HCT116 (cell line): ENCODE measurements at regions not wholly inside any gene's neighbourhood (a gene's known extent, or its start where the extent isn't known, plus 50 kb on each side); places are given as distances from the start of the nearest gene placed in this dataset.

Experiments
- ATAC-seq: fragments of 200-7000 bp; cut with Tn5 transposase; 2 replicates; pipeline ENCODE4 v1.9.1; 2020; ENCODE audit warnings: mild to moderate bottlenecking, moderate library complexity
- BruUV-seq: library from RNA; stranded (reverse); fragments of 400-500 nt; replicated peaks from 2 replicates; lab custom pipeline; 2021; lab: Mats Ljungman, UMichigan
- CTCF ChIA-PET: fragments of 300-600 bp; sonication (Branson Sonifier 250); formaldehyde crosslinking; loops from one replicate; lab custom pipeline; 2021; ENCODE audit warnings: antibody characterized with exemption; lab: Charles Lee
- POLR2A ChIA-PET: fragments of 300-600, 350-600 bp; sonication (Branson Sonifier 250); formaldehyde crosslinking; loops from one replicate; lab custom pipeline; 2021; ENCODE audit warnings: antibody characterized with exemption; lab: Charles Lee
- RAD21 ChIA-PET, 2 experiments: fragments of 300-600 bp; sonication (Branson Sonifier 250); formaldehyde crosslinking; loops; one replicate each; lab custom pipeline; 2023; ENCODE audit warnings: low total read pairs in 2 of 2; ENCODE audit not compliant: uncharacterized antibody in 2 of 2, unreplicated experiment in 2 of 2, low non-redundant PET in 1 of 2; lab: Charles Lee
- DNase-seq: peaks from one replicate; pipeline ENCODE4 v3.0.0-alpha.2; 2010; ENCODE audit warnings: low read depth, low spot score
- H2AFZ ChIP-seq: fragments of 200-600 bp; shearing (Covaris generic), sonication (generic); 2 replicates; pipeline ENCODE4 v1.6.1; 2017; ENCODE audit warnings: low read depth, mixed run types, mixed read lengths, antibody characterized with exemption, low read length; ENCODE audit not compliant: poor library complexity, severe bottlenecking
- H3K27ac ChIP-seq: 2 replicates; pipeline ENCODE4 v1.5.1; 2012; ENCODE audit warnings: low read depth, low read length
- H3K27me3 ChIP-seq: fragments of 200-600 bp; sonication (generic); 2 replicates; pipeline ENCODE4 v1.6.1; 2016; ENCODE audit warnings: mixed run types, low read length, mixed read lengths; ENCODE audit not compliant: insufficient read depth
- H3K36me3 ChIP-seq, 2 experiments: fragments of 200-500 bp in 1 of 2; fragments of 200-600 bp in 1 of 2; sonication (Bioruptor generic) in 1 of 2; sonication (generic) in 1 of 2; 2 replicates each; pipeline versions ENCODE4 v1.5.1 to v1.6.1; 2014 to 2016; ENCODE audit warnings: low read length in 2 of 2, inconsistent platforms in 1 of 2, mixed read lengths in 1 of 2, mixed run types in 1 of 2; ENCODE audit not compliant: insufficient read depth in 2 of 2, control insufficient read depth in 1 of 2
- H3K4me1 ChIP-seq, 2 experiments: fragments of 200-600 bp in 1 of 2; sonication (generic) in 1 of 2; 2 replicates each; pipeline versions ENCODE4 v1.5.1 to v1.6.1; 2012 to 2017; ENCODE audit warnings: low read length in 2 of 2, inconsistent platforms in 1 of 2, mild to moderate bottlenecking in 1 of 2, mixed read lengths in 1 of 2, mixed run types in 1 of 2, moderate library complexity in 1 of 2; ENCODE audit not compliant: insufficient read depth in 2 of 2, control insufficient read depth in 1 of 2
- H3K4me2 ChIP-seq: fragments of 200-600 bp; sonication (generic); 2 replicates; pipeline ENCODE4 v1.6.1; 2017; ENCODE audit warnings: mixed run types, low read length, mixed read lengths
- H3K4me3 ChIP-seq, 2 experiments: fragments of 200-600 bp in 1 of 2; sonication (generic) in 1 of 2; replicated peaks in 1 of 2; 2 replicates each; pipeline ENCODE4 v1.5.1; 2011 to 2016; ENCODE audit warnings: low read length in 2 of 2, control low read depth in 1 of 2, low read depth in 1 of 2, mild to moderate bottlenecking in 1 of 2, mixed read lengths in 1 of 2, mixed run types in 1 of 2
- H3K79me2 ChIP-seq: fragments of 200-600 bp; sonication (generic); 2 replicates; pipeline ENCODE4 v1.6.1; 2017; ENCODE audit warnings: mild to moderate bottlenecking, mixed run types, low read length, moderate library complexity, mixed read lengths; ENCODE audit not compliant: insufficient read depth
- H3K9ac ChIP-seq: fragments of 200-600 bp; sonication (generic); 2 replicates; pipeline ENCODE4 v1.6.1; 2016; ENCODE audit warnings: low read length, mixed read lengths
- H3K9me2 ChIP-seq: fragments of 200-600 bp; sonication (generic), shearing (Covaris generic); 2 replicates; pipeline ENCODE4 v1.6.1; 2017; ENCODE audit warnings: mixed run types, mild to moderate bottlenecking, moderate library complexity; ENCODE audit not compliant: insufficient read depth
- H3K9me3 ChIP-seq, 2 experiments: fragments of 200-500 bp in 1 of 2; fragments of 200-600 bp in 1 of 2; sonication (Bioruptor generic) in 1 of 2; sonication (generic) in 1 of 2; 2 replicates each; pipeline ENCODE4 v1.6.1; 2014 to 2017; ENCODE audit warnings: low read length in 2 of 2, mixed read lengths in 2 of 2, inconsistent platforms in 1 of 2, low read depth in 1 of 2, mild to moderate bottlenecking in 1 of 2, mixed run types in 1 of 2, moderate library complexity in 1 of 2; ENCODE audit not compliant: control insufficient read depth in 1 of 2, insufficient read depth in 1 of 2
- H4K20me1 ChIP-seq: fragments of 200-600 bp; sonication (generic), shearing (Covaris generic); 2 replicates; pipeline ENCODE4 v1.6.1; 2017; ENCODE audit warnings: mixed run types, mild to moderate bottlenecking, moderate library complexity; ENCODE audit not compliant: insufficient read depth
- ELF1 ChIP-seq: IDR thresholded peaks from 2 replicates; pipeline ENCODE4 v1.6.1; 2012; ENCODE audit warnings: low read depth, borderline replicate concordance
- MAX ChIP-seq: IDR thresholded peaks from 2 replicates; pipeline ENCODE4 v1.6.1; 2012
- POLR2A ChIP-seq: IDR thresholded peaks from 2 replicates; pipeline ENCODE4 v1.7.0; 2011; ENCODE audit warnings: borderline replicate concordance; ENCODE audit not compliant: insufficient read depth, insufficient read length; ENCODE audit errors: extremely low read depth
- SP1 ChIP-seq: IDR thresholded peaks from 2 replicates; pipeline ENCODE4 v1.6.1; 2012; ENCODE audit warnings: low read depth
- SRF ChIP-seq: IDR thresholded peaks from 2 replicates; pipeline ENCODE4 v1.6.1; 2012; ENCODE audit warnings: low read depth
- TCF7L2 ChIP-seq: IDR thresholded peaks from 2 replicates; pipeline ENCODE4 v1.7.0; 2011; ENCODE audit warnings: borderline replicate concordance, inconsistent platforms; ENCODE audit not compliant: insufficient read depth, insufficient read length; ENCODE audit errors: extremely low read depth
- intact Hi-C: fragments of 100-400 bp; cut with micrococcal nuclease; formaldehyde crosslinking; loops from 2 replicates; pipeline ENCODE4 v1.10.0; 2022

GRCh38 chr15:97045666-97046421 is 715.3 kb downstream of the NR2F2 start:
- Histone ChIP-seq H2AFZ (no peak overlapping the region), H3K27ac (no peak overlapping the region), H3K27me3 (no peaks in the 10 kb centered on the region), H3K9ac (no peak overlapping the region)
- TF ChIP-seq MAX (no peak), TCF7L2 (no peak), POLR2A (no peak), ELF1 (no peak)
- TF ChIP-seq, all 23 proteins: peak for 0
- intact Hi-C loops: no loop called here
- POLR2A ChIA-PET: no interaction called here
- ATAC-seq (no peak), DNase-seq (no peak)
- RAD21 ChIA-PET: no interaction called here
- no peaks in the 10 kb centered on the region for H3K79me2 ChIP-seq
- no peaks in the 10 kb centered on the region for H4K20me1 ChIP-seq
- CTCF ChIA-PET: no interaction called here
- BruUV-seq: no TSS peak
- no peak overlapping the region for H3K4me3 ChIP-seq
- H3K9me2 ChIP-seq: no peaks in the 10 kb centered on the region
- H3K4me2 ChIP-seq: no peak overlapping the region
- peaks cover 0 to 7% of the 10 kb centered on the region in 2 experiments; a peak in 1 of 4 replicates for H3K9me3 ChIP-seq
- no peaks in the 10 kb centered on the region for H3K4me1 ChIP-seq
- H3K36me3 ChIP-seq: no peaks in the 10 kb centered on the region

GRCh38 chr15:97052513-97052912 is 722.0 kb downstream of the NR2F2 start:
- CTCF ChIA-PET: no interaction called here
- ATAC-seq (no peak), DNase-seq (no peak)
- Histone ChIP-seq H3K36me3 (no peaks in the 10 kb centered on the region), H3K9me3 (peaks cover 3% of the 10 kb centered on the region in 2 experiments; a peak in 2 of 4 replicates), H3K27ac (no peak overlapping the region), H4K20me1 (no peaks in the 10 kb centered on the region), H3K4me3 (no peak overlapping the region), H3K4me1 (no peaks in the 10 kb centered on the region), H3K27me3 (no peaks in the 10 kb centered on the region), H2AFZ (no peak overlapping the region), H3K9me2 (no peaks in the 10 kb centered on the region), H3K4me2 (no peak overlapping the region), H3K9ac (no peak overlapping the region), H3K79me2 (no peaks in the 10 kb centered on the region)
- POLR2A ChIA-PET: no interaction called here
- RAD21 ChIA-PET: no interaction called here
- no peak for TF ChIP-seq SP1
- no peak for TF ChIP-seq SRF
- intact Hi-C loops: no loop called here
- no TSS peak for BruUV-seq
